Astrocyte (in vitro differentiated cells and primary cell): ENCODE measurements at regions not wholly inside any gene's neighbourhood (a gene's known extent, or its start where the extent isn't known, plus 50 kb on each side); places are given as distances from the start of the nearest gene placed in this dataset.

Experiments used
- DNase-seq: peaks from one replicate; pipeline ENCODE4 v3.0.0-alpha.2; 2010; ENCODE audit warnings: low read depth
- FAIRE-seq: peaks from 2 replicates; lab custom pipeline; 2011; peaks lifted over from hg19 to GRCh38; lab: Jason Lieb, UNC
- H2AFZ ChIP-seq: 2 replicates; pipeline ENCODE4 v1.6.0; 2012; ENCODE audit warnings: low read depth, low read length, inconsistent platforms
- H3K27ac ChIP-seq: 2 replicates; pipeline ENCODE4 v1.5.1; 2011; ENCODE audit warnings: low read depth, low read length, inconsistent platforms
- H3K27me3 ChIP-seq: 2 replicates; pipeline ENCODE4 v1.6.0; 2011; ENCODE audit warnings: low read length, inconsistent platforms; ENCODE audit not compliant: insufficient read depth
- H3K36me3 ChIP-seq: 2 replicates; pipeline ENCODE4 v1.5.1; 2011; ENCODE audit warnings: low read length, inconsistent platforms; ENCODE audit not compliant: insufficient read depth
- H3K4me1 ChIP-seq: 2 replicates; pipeline ENCODE4 v1.5.1; 2011; ENCODE audit warnings: low read length, inconsistent platforms; ENCODE audit not compliant: insufficient read depth
- H3K4me2 ChIP-seq: 2 replicates; pipeline ENCODE4 v1.6.0; 2012; ENCODE audit warnings: low read length, inconsistent platforms
- H3K4me3 ChIP-seq: 2 replicates; pipeline ENCODE4 v1.5.1; 2011; ENCODE audit warnings: low read depth, mild to moderate bottlenecking, low read length, inconsistent platforms; ENCODE audit not compliant: insufficient read depth
- H3K79me2 ChIP-seq: 2 replicates; pipeline ENCODE4 v1.6.0; 2012; ENCODE audit warnings: mild to moderate bottlenecking, low read length, inconsistent platforms; ENCODE audit not compliant: insufficient read depth
- H3K9ac ChIP-seq: 2 replicates; pipeline ENCODE4 v1.6.0; 2012; ENCODE audit warnings: mild to moderate bottlenecking, low read length, inconsistent platforms
- H3K9me3 ChIP-seq: 2 replicates; pipeline ENCODE4 v1.5.1; 2012; ENCODE audit warnings: low read depth, mild to moderate bottlenecking, low read length, inconsistent platforms; ENCODE audit not compliant: insufficient read depth
- H4K20me1 ChIP-seq: 2 replicates; pipeline ENCODE4 v1.6.0; 2012; ENCODE audit warnings: low read length, inconsistent platforms; ENCODE audit not compliant: insufficient read depth
- H3K27ac Mint-ChIP-seq: one replicate; pipeline ENCODE4 v1.8.0; 2021; ENCODE audit warnings: mild to moderate bottlenecking, mixed read lengths; ENCODE audit not compliant: unreplicated experiment
- H3K27me3 Mint-ChIP-seq: one replicate; pipeline ENCODE4 v1.8.0; 2021; ENCODE audit warnings: low read depth, mixed read lengths; ENCODE audit not compliant: unreplicated experiment
- H3K36me3 Mint-ChIP-seq: one replicate; pipeline ENCODE4 v1.8.0; 2021; ENCODE audit warnings: low read depth, mixed read lengths; ENCODE audit not compliant: unreplicated experiment
- H3K4me1 Mint-ChIP-seq: one replicate; pipeline ENCODE4 v1.8.0; 2021; ENCODE audit warnings: low read depth, mixed read lengths; ENCODE audit not compliant: unreplicated experiment
- H3K4me3 Mint-ChIP-seq: one replicate; pipeline ENCODE4 v1.8.0; 2021; ENCODE audit warnings: mild to moderate bottlenecking, moderate library complexity, mixed read lengths; ENCODE audit not compliant: unreplicated experiment
- H3K9me3 Mint-ChIP-seq: one replicate; pipeline ENCODE4 v1.8.0; 2021; ENCODE audit warnings: mild to moderate bottlenecking, mixed read lengths; ENCODE audit not compliant: unreplicated experiment
- CTCF ChIP-seq: IDR thresholded peaks from 2 replicates; pipeline ENCODE4 v1.5.1; 2011; ENCODE audit warnings: low read depth, mild to moderate bottlenecking, inconsistent platforms, low read length, moderate library complexity; ENCODE audit not compliant: insufficient read depth
- EZH2 ChIP-seq: IDR thresholded peaks from 2 replicates; pipeline ENCODE4 v1.6.1; 2012; ENCODE audit warnings: mild to moderate bottlenecking, low read length, inconsistent platforms; ENCODE audit not compliant: insufficient read depth

- no peaks in the 10 kb centered on the region for H3K9me3 ChIP-seq
- H4K20me1 ChIP-seq: no peaks in the 10 kb centered on the region
- Mint-ChIP-seq H3K27ac (no peak overlapping the region), H3K27me3 (no peaks in the 10 kb centered on the region), H3K4me3 (no peak overlapping the region), H3K4me1 (peaks cover 2% of the 10 kb centered on the region), H3K36me3 (no peaks in the 10 kb centered on the region), H3K9me3 (peaks cover under 1% of the 10 kb centered on the region)
- no peak for DNase-seq
- FAIRE-seq: no peak
- H3K4me1 ChIP-seq: no peaks in the 10 kb centered on the region
- no peak overlapping the region for H3K4me2 ChIP-seq
- no peaks in the 10 kb centered on the region for H3K79me2 ChIP-seq
- no peak overlapping the region for H3K9ac ChIP-seq
- no peak overlapping the region for H2AFZ ChIP-seq
- no peaks in the 10 kb centered on the region for H3K27me3 ChIP-seq
- no peak for TF ChIP-seq CTCF
- TF ChIP-seq EZH2: no peak
- no peak overlapping the region for H3K27ac ChIP-seq
- no peak overlapping the region for H3K4me3 ChIP-seq
- H3K36me3 ChIP-seq: no peaks in the 10 kb centered on the region
These were observed 228.8 kb upstream of the DDHD1 start for GRCh38 chr14:53381895-53382294.

- no peaks in the 10 kb centered on the region for H3K36me3 Mint-ChIP-seq
- Histone ChIP-seq H3K27me3 (no peaks in the 10 kb centered on the region), H2AFZ (no peak overlapping the region), H3K36me3 (no peaks in the 10 kb centered on the region), H3K4me1 (no peaks in the 10 kb centered on the region), H3K4me2 (no peak overlapping the region), H4K20me1 (no peaks in the 10 kb centered on the region), H3K4me3 (no peak overlapping the region), H3K9me3 (no peaks in the 10 kb centered on the region), H3K79me2 (no peaks in the 10 kb centered on the region), H3K9ac (no peak overlapping the region), H3K27ac (no peak overlapping the region)
- no peaks in the 10 kb centered on the region for H3K27me3 Mint-ChIP-seq
- H3K4me1 Mint-ChIP-seq: peaks cover 2% of the 10 kb centered on the region
- H3K4me3 Mint-ChIP-seq: no peak overlapping the region
- FAIRE-seq: no peak
- no peak overlapping the region for H3K27ac Mint-ChIP-seq
- TF ChIP-seq CTCF (no peak), EZH2 (no peak)
- DNase-seq: no peak
- H3K9me3 Mint-ChIP-seq: no peaks in the 10 kb centered on the region
These were observed 227.7 kb upstream of the DDHD1 start for GRCh38 chr14:53380867-53381225.

- H3K9me3 Mint-ChIP-seq: no peaks in the 10 kb centered on the region
- Histone ChIP-seq H3K9ac (no peak overlapping the region), H3K27me3 (no peaks in the 10 kb centered on the region), H3K4me1 (no peaks in the 10 kb centered on the region), H3K4me2 (no peak overlapping the region), H4K20me1 (no peaks in the 10 kb centered on the region), H3K4me3 (no peak overlapping the region), H3K79me2 (no peaks in the 10 kb centered on the region), H3K9me3 (no peaks in the 10 kb centered on the region), H2AFZ (no peak overlapping the region), H3K36me3 (no peaks in the 10 kb centered on the region), H3K27ac (no peak overlapping the region)
- H3K27ac Mint-ChIP-seq: no peak overlapping the region
- FAIRE-seq (no peak), DNase-seq (no peak)
- TF ChIP-seq CTCF (no peak), EZH2 (no peak)
- H3K36me3 Mint-ChIP-seq: no peaks in the 10 kb centered on the region
- no peaks in the 10 kb centered on the region for H3K27me3 Mint-ChIP-seq
- peaks cover 2% of the 10 kb centered on the region for H3K4me1 Mint-ChIP-seq
- no peak overlapping the region for H3K4me3 Mint-ChIP-seq
These were observed 227.1 kb upstream of the DDHD1 start for GRCh38 chr14:53380052-53380866.
